OCI-M1 (cell line): ENCODE measurements at regions not wholly inside any gene's neighbourhood (a gene's known extent, or its start where the extent isn't known, plus 50 kb on each side); places are given as distances from the start of the nearest gene placed in this dataset.
"Not testable (repeated sequence)": the region's sequence is repeated elsewhere in the genome, so short reads cannot be mapped to it uniquely, and the experiment has no call there.

Source experiments
- DNase-seq: peaks from one replicate; lab custom pipeline; 2025; lab: John Stamatoyannopoulos, UW

- DNase-seq: no peak
Measured at GRCh38 chr7:63045575-63045974, 953.1 kb upstream of the ZNF722 start.

- DNase-seq: no peak
Measured at GRCh38 chr7:63046612-63047011, 952.0 kb upstream of the ZNF722 start.

- no peak for DNase-seq
Measured at GRCh38 chr7:63047061-63047460, 951.6 kb upstream of the ZNF722 start.

- no peak for DNase-seq
Measured at GRCh38 chr7:63047546-63047945, 951.1 kb upstream of the ZNF722 start.

- DNase-seq: no peak
Measured at GRCh38 chr7:63054191-63054661, 944.4 kb upstream of the ZNF722 start.

GRCh38 chr7:63057265-63057664 is 941.4 kb upstream of the ZNF722 start:
- DNase-seq: no peak

- DNase-seq: not testable (repeated sequence)
Measured at GRCh38 chr7:63060701-63061100, 937.9 kb upstream of the ZNF722 start.

- no peak for DNase-seq
Measured at GRCh38 chr7:63065684-63066083, 933.0 kb upstream of the ZNF722 start.

- DNase-seq: not testable (repeated sequence)
Measured at GRCh38 chr7:63066235-63066634, 932.4 kb upstream of the ZNF722 start.

- no peak for DNase-seq
Measured at GRCh38 chr7:63067897-63068585, 930.6 kb upstream of the ZNF722 start.

- DNase-seq: no peak
Measured at GRCh38 chr7:63070696-63071095, 928.0 kb upstream of the ZNF722 start.

GRCh38 chr7:63071396-63071795 is 927.3 kb upstream of the ZNF722 start:
- DNase-seq: no peak

- no peak for DNase-seq
Measured at GRCh38 chr7:63071920-63072319, 926.7 kb upstream of the ZNF722 start.

GRCh38 chr7:63072806-63073205 is 925.8 kb upstream of the ZNF722 start:
- no peak for DNase-seq

- no peak for DNase-seq
Measured at GRCh38 chr7:63073286-63073685, 925.4 kb upstream of the ZNF722 start.

- DNase-seq: no peak
Measured at GRCh38 chr7:63073736-63074135, 924.9 kb upstream of the ZNF722 start.

GRCh38 chr7:63077841-63078240 is 920.8 kb upstream of the ZNF722 start:
- no peak for DNase-seq

- DNase-seq: no peak
Measured at GRCh38 chr7:63080406-63080805, 918.2 kb upstream of the ZNF722 start.

- DNase-seq: no peak
Measured at GRCh38 chr7:63080831-63081230, 917.8 kb upstream of the ZNF722 start.

GRCh38 chr7:63087575-63088190 is 911.0 kb upstream of the ZNF722 start:
- no peak for DNase-seq

- DNase-seq: no peak
Measured at GRCh38 chr7:63092951-63093350, 905.7 kb upstream of the ZNF722 start.

- DNase-seq: peak; percentile 46
Measured at GRCh38 chr7:63093481-63093880, 905.2 kb upstream of the ZNF722 start.

- no peak for DNase-seq
Measured at GRCh38 chr7:63096141-63096540, 902.5 kb upstream of the ZNF722 start.

- no peak for DNase-seq
Measured at GRCh38 chr7:63104666-63105065, 894.0 kb upstream of the ZNF722 start.
